Esophagus squamous epithelium (tissue), 5 donors: ENCODE measurements at regions not wholly inside any gene's neighbourhood (a gene's known extent, or its start where the extent isn't known, plus 50 kb on each side); places are given as distances from the start of the nearest gene placed in this dataset.

Experiments used
- DNase-seq: peaks from one replicate; lab custom pipeline; 2025; lab: John Stamatoyannopoulos, UW
- H3K27ac ChIP-seq, 4 donors: fragments of 200-600 bp; sonication (generic); one replicate each; pipeline ENCODE4 v1.5.1; 2016 to 2019; ENCODE audit warnings: mild to moderate bottlenecking in 1 of 4
- H3K27me3 ChIP-seq, 4 donors: fragments of 200-600 bp; sonication (generic); 1 replicate in 3 of 4; 2 replicates in 1 of 4; pipeline versions ENCODE4 v1.5.1 to v1.6.0; 2017 to 2021; ENCODE audit warnings: antibody characterized with exemption in 1 of 4
- H3K36me3 ChIP-seq, 3 donors: fragments of 200-600 bp; sonication (generic); one replicate each; pipeline ENCODE4 v1.5.1; 2016 to 2019
- H3K4me1 ChIP-seq, 3 donors: fragments of 200-600 bp; sonication (generic); one replicate each; pipeline ENCODE4 v1.5.1; 2017 to 2019
- H3K4me3 ChIP-seq, 4 donors: fragments of 200-600 bp; sonication (generic); 1 replicate in 3 of 4; 2 replicates in 1 of 4; pipeline ENCODE4 v1.5.1; 2016 to 2019; ENCODE audit warnings: mild to moderate bottlenecking in 2 of 4, moderate library complexity in 1 of 4
- H3K9me3 ChIP-seq, 3 donors: fragments of 200-600 bp; sonication (generic); one replicate each; pipeline ENCODE4 v1.5.1; 2016 to 2019
- CTCF ChIP-seq, 6 experiments: fragments of 450-650 bp in 4 of 6; fragments of 200-600 bp in 2 of 6; sonication (generic) in 2 of 6; IDR thresholded peaks; one replicate each; pipeline ENCODE4 v1.5.1; 2016 to 2019; ENCODE audit warnings: antibody characterized with exemption in 6 of 6, mild to moderate bottlenecking in 4 of 6, moderate library complexity in 4 of 6
- POLR2A ChIP-seq, 4 donors: fragments of 450-650 bp; IDR thresholded peaks; one replicate each; pipeline ENCODE4 v1.6.1; 2017; ENCODE audit warnings: antibody characterized with exemption in 4 of 4, mild to moderate bottlenecking in 4 of 4, moderate library complexity in 3 of 4
- WGBS, 2 donors: methylation state at CpG; one replicate each; pipeline ENCODE4 v1.1.5; 2018; 5-methylcytosine and 5-hydroxymethylcytosine counted together
- intact Hi-C: fragments of 100-400 bp; cut with DNase I; formaldehyde crosslinking; loops from one replicate; pipeline ENCODE4 v1.15.0; 2022
- donor health status: DM: yes; HTN: yes; CAD: no.

GRCh38 chr5:164466033-164466432 lies 960.6 kb downstream of the MAT2B start:
- no peaks in the 10 kb centered on the region for H3K4me1 ChIP-seq
- no peaks in the 10 kb centered on the region for H3K27me3 ChIP-seq
- DNase-seq = no peak
- TF ChIP-seq CTCF (IDR thresholded peaks at IDR 0.05) = no peak
- no peak for TF ChIP-seq POLR2A (IDR thresholded peaks at IDR 0.05)
- H3K27ac ChIP-seq = no peak overlapping the region
- H3K4me3 ChIP-seq = no peak overlapping the region
- no peaks in the 10 kb centered on the region for H3K9me3 ChIP-seq
- no peaks in the 10 kb centered on the region for H3K36me3 ChIP-seq
- intact Hi-C loops = no loop called here

- intact Hi-C loops = no loop called here
- no peak for DNase-seq
- 47 to 75% methylated on average over 1 of the region's 1 CpG for WGBS, 2 donors
Measured at GRCh38 chr5:164470312-164470711, 964.9 kb downstream of the MAT2B start.

GRCh38 chr5:164472165-164472564 lies 966.7 kb downstream of the MAT2B start:
- Histone ChIP-seq H3K4me1 (no peaks in the 10 kb centered on the region), H3K4me3 (no peak overlapping the region), H3K9me3 (no peaks in the 10 kb centered on the region), H3K36me3 (no peaks in the 10 kb centered on the region), H3K27me3 (no peaks in the 10 kb centered on the region), H3K27ac (no peak overlapping the region)
- intact Hi-C loops = no loop called here
- TF ChIP-seq POLR2A (IDR thresholded peaks at IDR 0.05) (no peak), CTCF (IDR thresholded peaks at IDR 0.05) (no peak)
- 54% methylated on average over 1 of the region's 1 CpG for WGBS, 2 donors
- no peak for DNase-seq

More at GRCh38 chr5:164470312-164470711, 964.9 kb downstream of the MAT2B start:
- no peaks in the 10 kb centered on the region for H3K9me3 ChIP-seq
- no peak overlapping the region for H3K27ac ChIP-seq
- H3K4me1 ChIP-seq = no peaks in the 10 kb centered on the region
- TF ChIP-seq CTCF (IDR thresholded peaks at IDR 0.05) (no peak), POLR2A (IDR thresholded peaks at IDR 0.05) (no peak)
- no peaks in the 10 kb centered on the region for H3K36me3 ChIP-seq
- no peak overlapping the region for H3K4me3 ChIP-seq
- H3K27me3 ChIP-seq = no peaks in the 10 kb centered on the region

- no peak for DNase-seq
- no peaks in the 10 kb centered on the region for H3K36me3 ChIP-seq
- H3K27ac ChIP-seq = no peak overlapping the region
- no peaks in the 10 kb centered on the region for H3K4me1 ChIP-seq
- no peaks in the 10 kb centered on the region for H3K27me3 ChIP-seq
- H3K4me3 ChIP-seq = no peak overlapping the region
- intact Hi-C loops = no loop called here
- no peaks in the 10 kb centered on the region for H3K9me3 ChIP-seq
- WGBS, 2 donors = 54 to 69% methylated on average over 3 of the region's 3 CpGs
- TF ChIP-seq POLR2A (IDR thresholded peaks at IDR 0.05) = no peak
- TF ChIP-seq CTCF (IDR thresholded peaks at IDR 0.05) = peak in 2 of 6 experiments; percentile 10 to 40
Measured at GRCh38 chr5:164475339-164475977, 970.0 kb downstream of the MAT2B start.

- H3K36me3 ChIP-seq = no peaks in the 10 kb centered on the region
- H3K27ac ChIP-seq = no peak overlapping the region
Measured at GRCh38 chr5:164481270-164481669, 975.9 kb downstream of the MAT2B start.

More at GRCh38 chr5:164481270-164481669, 975.9 kb downstream of the MAT2B start:
- intact Hi-C loops = no loop called here
- Histone ChIP-seq H3K4me3 (no peak overlapping the region), H3K27me3 (no peaks in the 10 kb centered on the region), H3K4me1 (no peaks in the 10 kb centered on the region), H3K9me3 (no peaks in the 10 kb centered on the region)
- no peak for DNase-seq
- 70 to 82% methylated on average over 3 of the region's 3 CpGs for WGBS, 2 donors
- TF ChIP-seq POLR2A (IDR thresholded peaks at IDR 0.05) (no peak), CTCF (IDR thresholded peaks at IDR 0.05) (no peak)
